Prostate gland (tissue), 2 donors: ENCODE measurements at regions not wholly inside any gene's neighbourhood (a gene's known extent, or its start where the extent isn't known, plus 50 kb on each side); places are given as distances from the start of the nearest gene placed in this dataset.

Source experiments
- DNase-seq: peaks from one replicate; pipeline ENCODE4 v3.0.0-alpha.2; 2019; ENCODE audit warnings: low spot score
- H3K27ac ChIP-seq, 2 donors: fragments of 200-600 bp; sonication (generic); 2 replicates each; pipeline ENCODE4 v1.5.1; 2017 to 2019
- H3K27me3 ChIP-seq: fragments of 200-600 bp; sonication (generic); replicated peaks from 2 replicates; pipeline ENCODE4 v1.5.1; 2019; ENCODE audit not compliant: insufficient read depth
- H3K36me3 ChIP-seq, 2 donors: fragments of 200-600 bp; sonication (generic); 1 replicate in 1 of 2; 2 replicates in 1 of 2; pipeline versions ENCODE4 v1.5.1 to v1.8.1; 2017 to 2019
- H3K4me1 ChIP-seq: fragments of 200-600 bp; sonication (generic); replicated peaks from 2 replicates; pipeline ENCODE4 v1.5.1; 2019
- H3K4me3 ChIP-seq, 2 donors: fragments of 200-600 bp; sonication (generic); 2 replicates each; pipeline ENCODE4 v1.5.1; 2017 to 2019
- H3K9me3 ChIP-seq: fragments of 200-600 bp; sonication (generic); 2 replicates; pipeline ENCODE4 v1.5.1; 2017
- CTCF ChIP-seq, 4 experiments: fragments of 200-600 bp in 2 of 4; fragments of 450-650 bp in 2 of 4; sonication (generic) in 2 of 4; IDR thresholded peaks; 1 replicate in 3 of 4; 2 replicates in 1 of 4; pipeline ENCODE4 v1.5.1; 2016 to 2019; ENCODE audit warnings: antibody characterized with exemption in 4 of 4, mild to moderate bottlenecking in 2 of 4, moderate library complexity in 2 of 4
- POLR2A ChIP-seq: fragments of 450-650 bp; IDR thresholded peaks from one replicate; pipeline ENCODE4 v1.6.1; 2016; ENCODE audit warnings: antibody characterized with exemption, mild to moderate bottlenecking
- POLR2AphosphoS5 ChIP-seq: sonication (generic); formaldehyde crosslinking; IDR thresholded peaks from one replicate; pipeline ENCODE4 v1.6.1; 2017; ENCODE audit warnings: antibody characterized with exemption
- WGBS: methylation state at CpG from one replicate; pipeline ENCODE4 v1.1.5; 2018; 5-methylcytosine and 5-hydroxymethylcytosine counted together
- intact Hi-C: fragments of 100-400 bp; cut with DNase I; formaldehyde crosslinking; loops from one replicate; pipeline ENCODE4 v1.14.2; 2022

DNA sequence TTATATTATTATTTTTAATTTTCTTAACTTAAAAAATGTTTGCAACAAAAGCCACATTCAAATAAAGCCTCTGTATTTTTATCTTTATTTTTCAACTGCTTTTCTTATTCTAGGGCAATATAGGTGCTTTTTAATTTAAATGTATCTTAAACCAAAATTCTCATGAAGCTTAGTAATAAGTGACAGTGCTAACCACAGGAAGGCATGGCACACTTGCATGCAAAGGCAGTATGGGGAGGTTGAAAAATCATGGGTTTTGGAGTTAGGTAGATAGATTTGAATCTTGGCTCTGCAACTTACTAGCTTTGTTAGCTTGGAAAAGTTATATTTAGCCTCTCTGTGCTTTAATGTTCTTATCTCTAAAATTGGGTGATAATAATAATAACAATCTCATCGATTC, 458.0 kb downstream of the DMAC1 start:
- Histone ChIP-seq H3K36me3 (no peaks in the 10 kb centered on the region), H3K27ac (no peak overlapping the region), H3K4me1 (no peaks in the 10 kb centered on the region), H3K4me3 (no peak overlapping the region), H3K27me3 (no peaks in the 10 kb centered on the region), H3K9me3 (no peaks in the 10 kb centered on the region)
- intact Hi-C loops, result no loop called here
- no peak for DNase-seq
- WGBS, result 73% methylated on average over 1 of the region's 1 CpG
- TF ChIP-seq CTCF (IDR thresholded peaks at IDR 0.05) (no peak), POLR2A (no peak), POLR2AphosphoS5 (no peak)

DNA sequence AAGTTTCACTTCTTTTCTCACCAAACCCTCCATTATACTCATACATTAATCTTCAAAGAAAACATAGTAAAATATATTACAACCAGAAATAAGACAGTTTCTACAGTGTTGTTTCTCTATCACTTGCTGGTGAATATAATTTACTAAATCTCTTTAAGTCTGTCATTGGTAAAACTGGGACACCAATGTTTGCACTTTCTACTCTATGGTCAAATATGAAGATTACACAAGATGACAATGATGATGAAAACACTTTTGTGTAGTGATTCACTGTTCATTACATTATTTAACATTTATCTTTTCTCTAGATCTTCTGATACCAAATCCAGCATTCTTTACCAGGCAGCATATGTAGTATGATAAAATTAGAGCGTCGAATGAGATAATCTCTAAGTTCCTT, 459.1 kb downstream of the DMAC1 start:
- DNase-seq, result no peak
- TF ChIP-seq CTCF (IDR thresholded peaks at IDR 0.05) (no peak), POLR2A (no peak), POLR2AphosphoS5 (no peak)
- Histone ChIP-seq H3K9me3 (no peaks in the 10 kb centered on the region), H3K27me3 (no peaks in the 10 kb centered on the region), H3K36me3 (no peaks in the 10 kb centered on the region), H3K4me1 (no peaks in the 10 kb centered on the region), H3K4me3 (no peak overlapping the region), H3K27ac (no peak overlapping the region)
- intact Hi-C loops, result no loop called here
- 73% methylated on average over 2 of the region's 2 CpGs for WGBS

DNA sequence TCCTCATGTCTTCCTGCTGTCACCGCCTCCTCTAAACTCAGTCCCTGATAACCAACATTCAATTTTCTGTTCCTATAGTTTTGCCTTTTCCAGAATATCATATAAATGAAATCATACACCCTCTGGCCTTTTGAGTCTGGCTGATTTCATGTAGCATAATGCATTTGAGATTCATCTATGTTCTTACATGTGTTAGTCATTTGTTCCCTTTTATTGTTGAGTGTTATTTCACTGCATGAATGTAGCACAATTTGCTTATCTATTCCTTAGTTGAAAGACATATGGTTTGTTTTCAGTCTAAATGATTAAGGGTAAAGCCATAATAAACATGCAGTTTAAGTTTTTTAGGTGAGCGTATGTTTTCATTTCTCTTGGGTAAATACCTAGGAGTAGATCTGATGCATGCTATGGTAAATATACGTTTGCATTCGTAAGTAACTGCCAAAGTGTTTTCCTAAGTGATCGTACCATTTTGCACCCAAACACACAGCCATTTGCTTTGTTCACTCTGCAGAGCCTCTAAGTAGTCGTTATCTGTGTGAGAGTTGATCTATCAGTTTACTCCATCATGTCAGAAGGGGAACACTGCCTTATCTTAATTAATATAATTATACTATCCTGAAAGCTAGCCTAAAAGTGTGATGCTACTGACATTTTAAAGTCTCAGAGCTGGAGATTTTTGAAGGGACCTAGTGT, 460.8 kb downstream of the DMAC1 start:
- Histone ChIP-seq H3K9me3 (no peaks in the 10 kb centered on the region), H3K27ac (no peak overlapping the region), H3K4me3 (no peak overlapping the region), H3K27me3 (no peaks in the 10 kb centered on the region), H3K4me1 (no peaks in the 10 kb centered on the region), H3K36me3 (no peaks in the 10 kb centered on the region)
- 78% methylated on average over 6 of the region's 6 CpGs for WGBS
- no peak for TF ChIP-seq POLR2AphosphoS5
- TF ChIP-seq POLR2A, result no peak
- no peak for TF ChIP-seq CTCF (IDR thresholded peaks at IDR 0.05)
- no peak for DNase-seq
- intact Hi-C loops, result no loop called here

- H3K27me3 ChIP-seq, result no peaks in the 10 kb centered on the region
- TF ChIP-seq POLR2A, result no peak
- no peak for TF ChIP-seq POLR2AphosphoS5
- TF ChIP-seq CTCF (IDR thresholded peaks at IDR 0.05), result no peak
- no peak for DNase-seq
- 64% methylated on average over 2 of the region's 2 CpGs for WGBS
- H3K4me3 ChIP-seq, result no peak overlapping the region
- no peaks in the 10 kb centered on the region for H3K9me3 ChIP-seq
- H3K4me1 ChIP-seq, result no peaks in the 10 kb centered on the region
- no peak overlapping the region for H3K27ac ChIP-seq
- intact Hi-C loops, result no loop called here
- H3K36me3 ChIP-seq, result no peaks in the 10 kb centered on the region
These were observed 463.1 kb downstream of the DMAC1 start for GRCh38 chr9:7336356-7337065.

- Histone ChIP-seq H3K27ac (no peak overlapping the region), H3K36me3 (no peaks in the 10 kb centered on the region), H3K9me3 (no peaks in the 10 kb centered on the region), H3K4me1 (no peaks in the 10 kb centered on the region), H3K4me3 (no peak overlapping the region), H3K27me3 (no peaks in the 10 kb centered on the region)
- intact Hi-C loops, result no loop called here
- TF ChIP-seq CTCF (IDR thresholded peaks at IDR 0.05), result no peak
- no peak for TF ChIP-seq POLR2A
- no peak for TF ChIP-seq POLR2AphosphoS5
- DNase-seq, result no peak
- 70% methylated on average over 1 of the region's 1 CpG for WGBS
These were observed 465.9 kb downstream of the DMAC1 start for GRCh38 chr9:7333719-7334118.
